AG20443 (cell line): ENCODE measurements at regions not wholly inside any gene's neighbourhood (a gene's known extent, or its start where the extent isn't known, plus 50 kb on each side); places are given as distances from the start of the nearest gene placed in this dataset.

Experiments
- DNase-seq: peaks from one replicate; pipeline ENCODE4 v3.0.0; 2012; ENCODE audit warnings: low spot score, mixed read lengths

- DNase-seq: no peak
These were observed 251.3 kb downstream of the GAS1 start for GRCh38 chr9:86695910-86696424.

- DNase-seq: no peak
These were observed 257.3 kb downstream of the GAS1 start for GRCh38 chr9:86690034-86690433.

- DNase-seq: peak; percentile 59
These were observed 259.5 kb downstream of the GAS1 start for GRCh38 chr9:86687788-86688187.

- DNase-seq: no peak
These were observed 261.8 kb downstream of the GAS1 start for GRCh38 chr9:86685556-86685955.

GRCh38 chr9:86684148-86684547 lies 263.2 kb downstream of the GAS1 start:
- no peak for DNase-seq

GRCh38 chr9:86682240-86682639 lies 265.1 kb downstream of the GAS1 start:
- DNase-seq: no peak

- peak; percentile 27 for DNase-seq
These were observed 267.4 kb downstream of the GAS1 start for GRCh38 chr9:86679909-86680308.

- DNase-seq: no peak
These were observed 270.9 kb downstream of the GAS1 start for GRCh38 chr9:86676396-86676795.

GRCh38 chr9:86675805-86676204 lies 271.5 kb downstream of the GAS1 start:
- no peak for DNase-seq

GRCh38 chr9:86674487-86674886 lies 272.8 kb downstream of the GAS1 start:
- DNase-seq: no peak

- no peak for DNase-seq
These were observed 274.3 kb downstream of the GAS1 start for GRCh38 chr9:86672966-86673365.

GRCh38 chr9:86672301-86672700 lies 275.0 kb downstream of the GAS1 start:
- peak; percentile 47 for DNase-seq

- no peak for DNase-seq
These were observed 276.3 kb downstream of the GAS1 start for GRCh38 chr9:86671018-86671417.

GRCh38 chr9:86670536-86670935 lies 276.8 kb downstream of the GAS1 start:
- no peak for DNase-seq

- no peak for DNase-seq
These were observed 277.2 kb downstream of the GAS1 start for GRCh38 chr9:86670076-86670475.

GRCh38 chr9:86669422-86669821 lies 277.9 kb downstream of the GAS1 start:
- DNase-seq: no peak

GRCh38 chr9:86668488-86668887 lies 278.8 kb downstream of the GAS1 start:
- no peak for DNase-seq

GRCh38 chr9:86667307-86667706 lies 280.0 kb downstream of the GAS1 start:
- DNase-seq: peak; percentile 49

- no peak for DNase-seq
These were observed 281.9 kb downstream of the GAS1 start for GRCh38 chr9:86665416-86665815.

GRCh38 chr9:86664603-86665002 lies 282.7 kb downstream of the GAS1 start:
- DNase-seq: no peak

- DNase-seq: no peak
These were observed 283.4 kb downstream of the GAS1 start for GRCh38 chr9:86663905-86664304.

GRCh38 chr9:86662890-86663468 lies 284.3 kb downstream of the GAS1 start:
- DNase-seq: no peak

GRCh38 chr9:86660146-86660943 lies 287.0 kb downstream of the GAS1 start:
- peak; percentile 90 for DNase-seq
